ENCODE measurements at regions not wholly inside any gene's neighbourhood (a gene's known extent, or its start where the extent isn't known, plus 50 kb on each side); places are given as distances from the start of the nearest gene placed in this dataset.
"Not testable (repeated sequence)": the region's sequence is repeated elsewhere in the genome, so short reads cannot be mapped to it uniquely, and the experiment has no call there.

- Histone ChIP-seq H3K27ac (ENCODE audit: low read depth in 1 of 2, low read length in 2 of 2) (no peak overlapping the region), H3K4me1 (ENCODE audit: control insufficient read depth in 1 of 2, insufficient read depth in 2 of 2, low read length in 2 of 2) (no peaks in the 10 kb centered on the region), H3K4me3 (ENCODE audit: low read length in 2 of 2) (no peak overlapping the region), H3K27me3 (ENCODE audit: control insufficient read depth in 1 of 2, insufficient read depth in 2 of 2, low read length in 1 of 2) (no peaks in the 10 kb centered on the region), H3K36me3 (ENCODE audit: control insufficient read depth in 1 of 2, insufficient read depth in 2 of 2, low read length in 1 of 2) (no peaks in the 10 kb centered on the region), H3K9me3 (ENCODE audit: control insufficient read depth, low read length) (no peaks in the 10 kb centered on the region)
- DNase-seq (no peak), ATAC-seq (ENCODE audit: low FRiP score) (no peak)
- intact Hi-C loops (cut with DNase I): loop anchor here in 1 of 2 donors (10.0 kb wide), 1 partner anchor 176 kb away; no protein-coding TSS in a partner anchor
- 89 to 90% methylated on average over 2 of the region's 2 CpGs for WGBS, 2 donors
These were observed 223.2 kb upstream of the NFIA start for GRCh38 chr1:60859111-60859510.

- intact Hi-C loops (cut with DNase I): loop anchor here in 1 of 2 donors (10.0 kb wide), 1 partner anchor 177 kb away; no protein-coding TSS in a partner anchor
- H3K36me3 ChIP-seq (ENCODE audit: control insufficient read depth in 1 of 2, insufficient read depth in 2 of 2, low read length in 1 of 2): no peaks in the 10 kb centered on the region
- H3K9me3 ChIP-seq (ENCODE audit: control insufficient read depth, low read length): no peaks in the 10 kb centered on the region
- no peak overlapping the region for H3K27ac ChIP-seq (ENCODE audit: low read depth in 1 of 2, low read length in 2 of 2)
- H3K4me3 ChIP-seq (ENCODE audit: low read length in 2 of 2): no peak overlapping the region
- 76 to 83% methylated on average over 2 of the region's 2 CpGs for WGBS, 2 donors
- DNase-seq: no peak
- no peak for ATAC-seq (ENCODE audit: low FRiP score)
- no peaks in the 10 kb centered on the region for H3K27me3 ChIP-seq (ENCODE audit: control insufficient read depth in 1 of 2, insufficient read depth in 2 of 2, low read length in 1 of 2)
- H3K4me1 ChIP-seq (ENCODE audit: control insufficient read depth in 1 of 2, insufficient read depth in 2 of 2, low read length in 2 of 2): no peaks in the 10 kb centered on the region
These were observed 224.5 kb upstream of the NFIA start for GRCh38 chr1:60857851-60858250.

- DNase-seq (no peak), ATAC-seq (ENCODE audit: low FRiP score) (no peak)
- Histone ChIP-seq H3K36me3 (ENCODE audit: control insufficient read depth in 1 of 2, insufficient read depth in 2 of 2, low read length in 1 of 2) (no peaks in the 10 kb centered on the region), H3K27ac (ENCODE audit: low read depth in 1 of 2, low read length in 2 of 2) (no peak overlapping the region), H3K4me3 (ENCODE audit: low read length in 2 of 2) (no peak overlapping the region), H3K4me1 (ENCODE audit: control insufficient read depth in 1 of 2, insufficient read depth in 2 of 2, low read length in 2 of 2) (no peaks in the 10 kb centered on the region), H3K27me3 (ENCODE audit: control insufficient read depth in 1 of 2, insufficient read depth in 2 of 2, low read length in 1 of 2) (no peaks in the 10 kb centered on the region), H3K9me3 (ENCODE audit: control insufficient read depth, low read length) (no peaks in the 10 kb centered on the region)
- WGBS, 2 donors: 98% methylated on average over 1 of the region's 1 CpG
- intact Hi-C loops (cut with DNase I): loop anchor here in 1 of 2 donors (10.0 kb wide), 1 partner anchor 185 kb away; no protein-coding TSS in a partner anchor
These were observed 232.3 kb upstream of the NFIA start for GRCh38 chr1:60850084-60850483.

GRCh38 chr1:60849401-60849800 lies 233.0 kb upstream of the NFIA start:
- H3K4me1 ChIP-seq (ENCODE audit: control insufficient read depth in 1 of 2, insufficient read depth in 2 of 2, low read length in 2 of 2): no peaks in the 10 kb centered on the region
- intact Hi-C loops (cut with DNase I): no loop called here
- H3K36me3 ChIP-seq (ENCODE audit: control insufficient read depth in 1 of 2, insufficient read depth in 2 of 2, low read length in 1 of 2): no peaks in the 10 kb centered on the region
- no peak for DNase-seq
- no peaks in the 10 kb centered on the region for H3K27me3 ChIP-seq (ENCODE audit: control insufficient read depth in 1 of 2, insufficient read depth in 2 of 2, low read length in 1 of 2)
- no peak overlapping the region for H3K27ac ChIP-seq (ENCODE audit: low read depth in 1 of 2, low read length in 2 of 2)
- no peak for ATAC-seq (ENCODE audit: low FRiP score)
- no peaks in the 10 kb centered on the region for H3K9me3 ChIP-seq (ENCODE audit: control insufficient read depth, low read length)
- no peak overlapping the region for H3K4me3 ChIP-seq (ENCODE audit: low read length in 2 of 2)

GRCh38 chr1:60848583-60849188 lies 233.7 kb upstream of the NFIA start:
- intact Hi-C loops (cut with DNase I): no loop called here
- WGBS, 2 donors: 21 to 36% methylated on average over 1 of the region's 1 CpG

GRCh38 chr1:60847855-60848582 lies 234.3 kb upstream of the NFIA start:
- DNase-seq (no peak), ATAC-seq (ENCODE audit: low FRiP score) (no peak)
- Histone ChIP-seq H3K4me1 (ENCODE audit: control insufficient read depth in 1 of 2, insufficient read depth in 2 of 2, low read length in 2 of 2) (no peaks in the 10 kb centered on the region), H3K36me3 (ENCODE audit: control insufficient read depth in 1 of 2, insufficient read depth in 2 of 2, low read length in 1 of 2) (no peaks in the 10 kb centered on the region), H3K4me3 (ENCODE audit: low read length in 2 of 2) (no peak overlapping the region), H3K27ac (ENCODE audit: low read depth in 1 of 2, low read length in 2 of 2) (no peak overlapping the region), H3K27me3 (ENCODE audit: control insufficient read depth in 1 of 2, insufficient read depth in 2 of 2, low read length in 1 of 2) (no peaks in the 10 kb centered on the region), H3K9me3 (ENCODE audit: control insufficient read depth, low read length) (no peaks in the 10 kb centered on the region)
- intact Hi-C loops (cut with DNase I): no loop called here
- WGBS, 2 donors: 94% methylated on average over 4 of the region's 4 CpGs

More at GRCh38 chr1:60848583-60849188, 233.7 kb upstream of the NFIA start:
- Histone ChIP-seq H3K36me3 (ENCODE audit: control insufficient read depth in 1 of 2, insufficient read depth in 2 of 2, low read length in 1 of 2) (no peaks in the 10 kb centered on the region), H3K9me3 (ENCODE audit: control insufficient read depth, low read length) (no peaks in the 10 kb centered on the region), H3K27ac (ENCODE audit: low read depth in 1 of 2, low read length in 2 of 2) (no peak overlapping the region), H3K4me3 (ENCODE audit: low read length in 2 of 2) (no peak overlapping the region), H3K4me1 (ENCODE audit: control insufficient read depth in 1 of 2, insufficient read depth in 2 of 2, low read length in 2 of 2) (no peaks in the 10 kb centered on the region), H3K27me3 (ENCODE audit: control insufficient read depth in 1 of 2, insufficient read depth in 2 of 2, low read length in 1 of 2) (no peaks in the 10 kb centered on the region)
- ATAC-seq (ENCODE audit: low FRiP score) (no peak), DNase-seq (no peak)

GRCh38 chr1:60847391-60847790 lies 235.0 kb upstream of the NFIA start:
- H3K27ac ChIP-seq (ENCODE audit: low read depth in 1 of 2, low read length in 2 of 2): no peak overlapping the region
- intact Hi-C loops (cut with DNase I): no loop called here
- H3K4me3 ChIP-seq (ENCODE audit: low read length in 2 of 2): no peak overlapping the region
- H3K4me1 ChIP-seq (ENCODE audit: control insufficient read depth in 1 of 2, insufficient read depth in 2 of 2, low read length in 2 of 2): no peaks in the 10 kb centered on the region
- WGBS, 2 donors: 76 to 82% methylated on average over 3 of the region's 3 CpGs
- ATAC-seq (ENCODE audit: low FRiP score): no peak
- H3K36me3 ChIP-seq (ENCODE audit: control insufficient read depth in 1 of 2, insufficient read depth in 2 of 2, low read length in 1 of 2): no peaks in the 10 kb centered on the region
- no peaks in the 10 kb centered on the region for H3K9me3 ChIP-seq (ENCODE audit: control insufficient read depth, low read length)
- no peak for DNase-seq
- no peaks in the 10 kb centered on the region for H3K27me3 ChIP-seq (ENCODE audit: control insufficient read depth in 1 of 2, insufficient read depth in 2 of 2, low read length in 1 of 2)

- DNase-seq; H3K4me1 ChIP-seq (ENCODE audit: control insufficient read depth in 1 of 2, insufficient read depth in 2 of 2, low read length in 2 of 2); H3K4me3 ChIP-seq (ENCODE audit: low read length in 2 of 2); ATAC-seq (ENCODE audit: low FRiP score); H3K27me3 ChIP-seq (ENCODE audit: control insufficient read depth in 1 of 2, insufficient read depth in 2 of 2, low read length in 1 of 2); intact Hi-C loops (cut with DNase I); H3K9me3 ChIP-seq (ENCODE audit: control insufficient read depth, low read length); H3K27ac ChIP-seq (ENCODE audit: low read depth in 1 of 2, low read length in 2 of 2); H3K36me3 ChIP-seq (ENCODE audit: control insufficient read depth in 1 of 2, insufficient read depth in 2 of 2, low read length in 1 of 2): not testable (repeated sequence)
- 98 to 100% methylated on average over 3 of the region's 3 CpGs for WGBS, 2 donors
These were observed 236.7 kb upstream of the NFIA start for GRCh38 chr1:60845659-60846058.

GRCh38 chr1:60842304-60842703 lies 240.1 kb upstream of the NFIA start:
- no peaks in the 10 kb centered on the region for H3K27me3 ChIP-seq (ENCODE audit: control insufficient read depth in 1 of 2, insufficient read depth in 2 of 2, low read length in 1 of 2)
- DNase-seq (no peak), ATAC-seq (ENCODE audit: low FRiP score) (no peak)
- no peak overlapping the region for H3K27ac ChIP-seq (ENCODE audit: low read depth in 1 of 2, low read length in 2 of 2)
- intact Hi-C loops (cut with DNase I): no loop called here
- no peaks in the 10 kb centered on the region for H3K36me3 ChIP-seq (ENCODE audit: control insufficient read depth in 1 of 2, insufficient read depth in 2 of 2, low read length in 1 of 2)
- H3K4me1 ChIP-seq (ENCODE audit: control insufficient read depth in 1 of 2, insufficient read depth in 2 of 2, low read length in 2 of 2): no peaks in the 10 kb centered on the region
- H3K4me3 ChIP-seq (ENCODE audit: low read length in 2 of 2): no peak overlapping the region
- 91 to 94% methylated on average over 2 of the region's 2 CpGs for WGBS, 2 donors
- no peaks in the 10 kb centered on the region for H3K9me3 ChIP-seq (ENCODE audit: control insufficient read depth, low read length)
